SH-SY5Y (cell line): ENCODE measurements at regions not wholly inside any gene's neighbourhood (a gene's known extent, or its start where the extent isn't known, plus 50 kb on each side); places are given as distances from the start of the nearest gene placed in this dataset.
A peak's percentile ranks its signal among the peaks of the same experiment; 100 is the strongest.

Experiments used
- GATA2 ChIP-seq: IDR thresholded peaks from 2 replicates; pipeline ENCODE4 v1.6.1; 2011; ENCODE audit warnings: mild to moderate bottlenecking, low read depth, low read length
- GATA3 ChIP-seq: IDR thresholded peaks from 2 replicates; pipeline ENCODE4 v1.6.1; 2011; ENCODE audit warnings: low read depth, mild to moderate bottlenecking, low read length, moderate library complexity

- TF ChIP-seq GATA3, result no peak
- no peak for TF ChIP-seq GATA2
Measured at GRCh38 chr11:81331611-81332235, 1401.9 kb downstream of the FAM181B start.

- no peak for TF ChIP-seq GATA2
- TF ChIP-seq GATA3, result no peak
Measured at GRCh38 chr11:81331088-81331487, 1402.6 kb downstream of the FAM181B start.

GRCh38 chr11:81303038-81303664 lies 1430.5 kb downstream of the FAM181B start:
- TF ChIP-seq GATA2 (no peak), GATA3 (no peak)

- TF ChIP-seq GATA2, result no peak
- TF ChIP-seq GATA3, result no peak
Measured at GRCh38 chr11:81301166-81301830, 1432.4 kb downstream of the FAM181B start.

- TF ChIP-seq GATA2 (no peak), GATA3 (no peak)
Measured at GRCh38 chr11:81286959-81287358, 1446.7 kb downstream of the FAM181B start.

GRCh38 chr11:81286550-81286949 lies 1447.1 kb downstream of the FAM181B start:
- TF ChIP-seq GATA2, result no peak; the same call in 1 of the 2 replicates
- TF ChIP-seq GATA3, result 0 out of 2 replicates have a peak, but pooled peaks have one; percentile 9

GRCh38 chr11:81278991-81279390 lies 1454.7 kb downstream of the FAM181B start:
- TF ChIP-seq GATA2, result no peak

- TF ChIP-seq GATA3, result no peak
- no peak for TF ChIP-seq GATA2
Measured at GRCh38 chr11:81270686-81271085, 1463.0 kb downstream of the FAM181B start.

- TF ChIP-seq GATA3 (no peak), GATA2 (no peak)
Measured at GRCh38 chr11:81267246-81267645, 1466.4 kb downstream of the FAM181B start.

GRCh38 chr11:81259471-81259870 lies 1474.2 kb downstream of the FAM181B start:
- TF ChIP-seq GATA2 (no peak), GATA3 (no peak)

- TF ChIP-seq GATA3, result no peak
- no peak for TF ChIP-seq GATA2
Measured at GRCh38 chr11:81255895-81256294, 1477.8 kb downstream of the FAM181B start.

GRCh38 chr11:81253244-81253643 lies 1480.4 kb downstream of the FAM181B start:
- TF ChIP-seq GATA2, result no peak
- TF ChIP-seq GATA3, result no peak

GRCh38 chr11:81246941-81247340 lies 1486.7 kb downstream of the FAM181B start:
- TF ChIP-seq GATA3, result no peak
- no peak for TF ChIP-seq GATA2

- TF ChIP-seq GATA2, result no peak
- TF ChIP-seq GATA3, result no peak
Measured at GRCh38 chr11:81245791-81246190, 1487.9 kb downstream of the FAM181B start.

GRCh38 chr11:81241672-81242275 lies 1491.9 kb downstream of the FAM181B start:
- TF ChIP-seq GATA2 (no peak), GATA3 (no peak)

- TF ChIP-seq GATA3 (no peak), GATA2 (no peak)
Measured at GRCh38 chr11:81237139-81237538, 1496.5 kb downstream of the FAM181B start.
